NB4 (cell line): ENCODE measurements at regions not wholly inside any gene's neighbourhood (a gene's known extent, or its start where the extent isn't known, plus 50 kb on each side); places are given as distances from the start of the nearest gene placed in this dataset.
A peak's percentile ranks its signal among the peaks of the same experiment; 100 is the strongest.
"Not testable (repeated sequence)": the region's sequence is repeated elsewhere in the genome, so short reads cannot be mapped to it uniquely, and the experiment has no call there.

Experiments
- DNase-seq: peaks from one replicate; pipeline ENCODE4 v3.0.0; 2010; ENCODE audit warnings: low read depth
- H3K4me3 ChIP-seq: one replicate; pipeline ENCODE4 v1.5.1; 2011; ENCODE audit warnings: mild to moderate bottlenecking, low read depth, low read length, moderate library complexity
- CTCF ChIP-seq: IDR thresholded peaks from one replicate; pipeline ENCODE4 v1.5.1; 2012; ENCODE audit warnings: low read depth, low read length
- MAX ChIP-seq: IDR thresholded peaks from 2 replicates; pipeline ENCODE4 v1.6.1; 2011; ENCODE audit warnings: low read depth, low read length
- MYC ChIP-seq: IDR thresholded peaks from 2 replicates; pipeline ENCODE4 v1.6.1; 2011; ENCODE audit warnings: low read depth, low read length
- POLR2A ChIP-seq: IDR thresholded peaks from 2 replicates; pipeline ENCODE4 v1.6.1; 2011; ENCODE audit warnings: mild to moderate bottlenecking; ENCODE audit not compliant: insufficient read length; ENCODE audit errors: extremely low read depth

- no peak for DNase-seq
- TF ChIP-seq CTCF, result no peak
- TF ChIP-seq POLR2A, result no peak
- no peak for TF ChIP-seq MYC
- TF ChIP-seq MAX, result no peak
- no peak overlapping the region for H3K4me3 ChIP-seq
These were observed 166.5 kb upstream of the SPRY1 start for GRCh38 chr4:123230061-123230460.

GRCh38 chr4:123232439-123232838, 164.2 kb upstream of the SPRY1 start:
- H3K4me3 ChIP-seq, result no peak overlapping the region
- DNase-seq, result peak; percentile 40
- TF ChIP-seq MYC (no peak), MAX (no peak), CTCF (no peak), POLR2A (no peak)

- no peak overlapping the region for H3K4me3 ChIP-seq
- TF ChIP-seq MAX, result no peak
- no peak for TF ChIP-seq CTCF
- TF ChIP-seq POLR2A, result no peak
- TF ChIP-seq MYC, result no peak
- peak; percentile 38 for DNase-seq
These were observed 163.3 kb upstream of the SPRY1 start for GRCh38 chr4:123233136-123233768.

GRCh38 chr4:123234955-123235354, 161.6 kb upstream of the SPRY1 start:
- no peak for TF ChIP-seq MAX
- no peak for TF ChIP-seq POLR2A
- no peak for TF ChIP-seq CTCF
- no peak for TF ChIP-seq MYC
- no peak overlapping the region for H3K4me3 ChIP-seq
- DNase-seq, result no peak

GRCh38 chr4:123235431-123235830, 161.2 kb upstream of the SPRY1 start:
- TF ChIP-seq POLR2A (no peak), CTCF (no peak), MYC (no peak), MAX (no peak)
- no peak overlapping the region for H3K4me3 ChIP-seq
- DNase-seq, result no peak

- no peak overlapping the region for H3K4me3 ChIP-seq
- DNase-seq, result no peak
- no peak for TF ChIP-seq CTCF
- no peak for TF ChIP-seq MYC
- no peak for TF ChIP-seq POLR2A
- TF ChIP-seq MAX, result no peak
These were observed 160.0 kb upstream of the SPRY1 start for GRCh38 chr4:123236606-123237005.

GRCh38 chr4:123240286-123240685, 156.3 kb upstream of the SPRY1 start:
- peak; percentile 3 for DNase-seq

GRCh38 chr4:123243220-123243619, 153.4 kb upstream of the SPRY1 start:
- DNase-seq, H3K4me3 ChIP-seq: not testable (repeated sequence)

More at GRCh38 chr4:123240286-123240685, 156.3 kb upstream of the SPRY1 start:
- H3K4me3 ChIP-seq, result not testable (repeated sequence)
